ENCODE measurements at regions not wholly inside any gene's neighbourhood (a gene's known extent, or its start where the extent isn't known, plus 50 kb on each side); places are given as distances from the start of the nearest gene placed in this dataset.

- FAIRE-seq (no peak), DNase-seq (ENCODE audit: low read depth in 1 of 2, low spot score in 2 of 2) (no peak)
- Histone ChIP-seq H3K27me3 (replicated peaks in 1 of 4; ENCODE audit: control insufficient read depth in 3 of 4, extremely low read depth in 1 of 4, insufficient read depth in 3 of 4, low read length in 3 of 4) (no peaks in the 10 kb centered on the region), H2BK20ac (ENCODE audit: low read length) (no peak overlapping the region), H4K8ac (ENCODE audit: extremely low read depth, insufficient read depth, low read length) (no peak overlapping the region), H3K79me1 (ENCODE audit: low read depth, low read length) (no peaks in the 10 kb centered on the region), H3K27ac (ENCODE audit: low read depth, low read length) (no peak overlapping the region), H3K9me3 (ENCODE audit: insufficient read depth in 2 of 2, low read depth in 1 of 2, low read length in 1 of 2) (no peaks in the 10 kb centered on the region), H3K23me2 (ENCODE audit: low read depth, low read length) (no peaks in the 10 kb centered on the region; the same call in 1 of the 2 replicates), H3K4me2 (ENCODE audit: insufficient read depth in 1 of 2, low read depth in 2 of 2, low read length in 2 of 2) (no peak overlapping the region), H3K4ac (replicated peaks; ENCODE audit: insufficient read length, low read depth, low read length) (no peak overlapping the region), H2BK120ac (replicated peaks; ENCODE audit: low read depth, low read length) (no peak overlapping the region), H4K91ac (replicated peaks; ENCODE audit: insufficient read length, low read length) (no peak overlapping the region), H3K4me1 (replicated peaks in 1 of 4; ENCODE audit: control insufficient read depth in 3 of 4, insufficient read depth in 4 of 4, low read length in 3 of 4) (peaks cover 0 to 3% (median 0%) of the 10 kb centered on the region in 4 experiments; a peak in 1 of 7 replicates), H3K4me3 (ENCODE audit: extremely low read depth in 1 of 4, insufficient read depth in 2 of 4, low read depth in 3 of 4, low read length in 4 of 4) (no peak overlapping the region), H2BK12ac (ENCODE audit: low read depth, low read length) (no peak overlapping the region), H2BK15ac (ENCODE audit: low read length) (no peak overlapping the region), H3K56ac (replicated peaks; ENCODE audit: insufficient read length, low read depth, low read length) (no peak overlapping the region), H2BK5ac (ENCODE audit: low read depth, low read length) (no peak overlapping the region), H2AK5ac (ENCODE audit: low read depth, low read length) (no peak overlapping the region), H3K18ac (ENCODE audit: extremely low read depth, low read length) (no peak overlapping the region), H4K5ac (ENCODE audit: insufficient read length, low read depth, low read length) (no peak overlapping the region), H3K9ac (replicated peaks in 1 of 4; ENCODE audit: extremely low read depth in 1 of 4, low read depth in 3 of 4, low read length in 3 of 4) (no peak overlapping the region), H3K79me2 (ENCODE audit: control insufficient read depth in 1 of 2, insufficient read depth in 2 of 2, low read length in 2 of 2) (no peaks in the 10 kb centered on the region), H2AFZ (ENCODE audit: low read length) (no peak overlapping the region), H4K20me1 (replicated peaks in 1 of 2; ENCODE audit: control insufficient read depth in 1 of 2, insufficient read depth in 2 of 2, low read length in 2 of 2) (no peaks in the 10 kb centered on the region), H3K36me3 (ENCODE audit: control insufficient read depth in 2 of 4, insufficient read depth in 4 of 4, low read length in 3 of 4) (no peaks in the 10 kb centered on the region), H3K23ac (ENCODE audit: insufficient read length) (no peak overlapping the region), H3K14ac (ENCODE audit: insufficient read length) (no peak overlapping the region)
- ChIA-PET CTCF (ENCODE audit: partially characterized antibody) (interaction anchor here (1.3 kb wide), 1 partner anchor 194 kb away, joined by 4 read pairs; no protein-coding TSS in a partner anchor), POLR2A (ENCODE audit: partially characterized antibody) (no interaction called here)
- 89% methylated on average over 3 of the region's 3 CpGs; no CpG with 5 or more reads in 1 of the 2 experiments for WGBS, 2 experiments (ENCODE audit: extremely low coverage in 1 of 2, insufficient coverage in 1 of 2, insufficient read length in 1 of 2, insufficient replicate concordance in 2 of 2, low coverage in 1 of 2, low lambda C conversion rate in 2 of 2, missing lambda C conversion rate in 1 of 2)
- no peak for TF ChIP-seq CBX8 (IDR thresholded peaks at IDR 0.05; ENCODE audit: borderline replicate concordance, low read depth, low read length)
- TF ChIP-seq KDM5A (IDR thresholded peaks at IDR 0.05; ENCODE audit: low read length): no peak
- no peak for TF ChIP-seq RBBP5 (IDR thresholded peaks at IDR 0.05; ENCODE audit: borderline replicate concordance, low read depth, low read length)
- TF ChIP-seq SAP30 (IDR thresholded peaks at IDR 0.05; ENCODE audit: insufficient read depth, insufficient replicate concordance, low read length): no peak
- TF ChIP-seq SIX5 (IDR thresholded peaks at IDR 0.05; ENCODE audit: low read depth, low read length): no peak
- no peak for TF ChIP-seq BACH1 (IDR thresholded peaks at IDR 0.05; ENCODE audit: low read length)
- no peak for TF ChIP-seq JUND (IDR thresholded peaks at IDR 0.05; ENCODE audit: low read length)
- TF ChIP-seq HDAC6 (IDR thresholded peaks at IDR 0.05; ENCODE audit: low read depth, low read length): no peak
- no peak for TF ChIP-seq SP1 (IDR thresholded peaks at IDR 0.05; ENCODE audit: low read depth, low read length)
- TF ChIP-seq MAFK (IDR thresholded peaks at IDR 0.05; ENCODE audit: low read depth, low read length): no peak
- TF ChIP-seq JUN (IDR thresholded peaks at IDR 0.05; ENCODE audit: low read depth, low read length): no peak
- no peak for TF ChIP-seq BRCA1 (IDR thresholded peaks at IDR 0.05; ENCODE audit: low read depth, low read length)
- no peak for TF ChIP-seq ATF2 (IDR thresholded peaks at IDR 0.05; ENCODE audit: low read length)
- TF ChIP-seq SP4 (IDR thresholded peaks at IDR 0.05; ENCODE audit: low read length): no peak
- TF ChIP-seq ZNF274 (IDR thresholded peaks at IDR 0.05; ENCODE audit: borderline replicate concordance, extremely low read depth, low read length): no peak
Observed at GRCh38 chr3:18087988-18088387, 337.2 kb downstream of the SATB1 start.

Measured in H1 (cell line).